Activated naive CD4-positive, alpha-beta T cell treated with anti-CD3 and anti-CD28 coated beads, Interleukin-2, amount 50 U/mL, for 72 hours (primary cell): ENCODE measurements at regions not wholly inside any gene's neighbourhood (a gene's known extent, or its start where the extent isn't known, plus 50 kb on each side); places are given as distances from the start of the nearest gene placed in this dataset.

Experiments used
- ATAC-seq, 2 donors: fragments of 150-1000 bp; cut with Tn5 transposase; 2 replicates each; pipeline ENCODE4 v1.10.0; 2021; ENCODE audit warnings: mild to moderate bottlenecking in 2 of 2, moderate library complexity in 2 of 2
- DNase-seq, 2 donors: peaks; one replicate each; pipeline ENCODE4 v3.0.0; 2021 to 2022; ENCODE audit warnings: low spot score in 2 of 2
- H3K27ac Mint-ChIP-seq, 2 donors: one replicate each; pipeline ENCODE4 v1.8.0; 2022; ENCODE audit warnings: mild to moderate bottlenecking in 2 of 2, mixed read lengths in 2 of 2
- H3K36me3 Mint-ChIP-seq, 2 donors: one replicate each; pipeline ENCODE4 v1.8.0; 2022; ENCODE audit warnings: mixed read lengths in 2 of 2
- H3K9me3 Mint-ChIP-seq, 2 donors: one replicate each; pipeline ENCODE4 v1.8.0; 2022; ENCODE audit warnings: mixed read lengths in 2 of 2

- peaks cover 0 to 2% of the 10 kb centered on the region in 2 donors for H3K9me3 Mint-ChIP-seq
- H3K27ac Mint-ChIP-seq, result no peak overlapping the region
These were observed 156.3 kb upstream of the VEGFC start for GRCh38 chr4:176949029-176949428.

GRCh38 chr4:176953021-176953420, 160.3 kb upstream of the VEGFC start:
- peaks cover 0 to 7% of the 10 kb centered on the region in 2 donors for H3K36me3 Mint-ChIP-seq
- no peak overlapping the region for H3K27ac Mint-ChIP-seq
- ATAC-seq (no peak), DNase-seq (no peak)
- peaks cover 7 to 14% of the 10 kb centered on the region in 2 donors for H3K9me3 Mint-ChIP-seq

More at GRCh38 chr4:176949029-176949428, 156.3 kb upstream of the VEGFC start:
- no peak for ATAC-seq
- H3K36me3 Mint-ChIP-seq, result no peaks in the 10 kb centered on the region
- no peak for DNase-seq

- Mint-ChIP-seq H3K9me3 (peaks cover 11 to 18% of the 10 kb centered on the region in 2 donors), H3K27ac (no peak overlapping the region), H3K36me3 (peaks cover 0 to 7% of the 10 kb centered on the region in 2 donors)
- DNase-seq (no peak), ATAC-seq (no peak)
These were observed 164.8 kb upstream of the VEGFC start for GRCh38 chr4:176957353-176958118.

- no peak for ATAC-seq
- no peak overlapping the region for H3K27ac Mint-ChIP-seq
- H3K9me3 Mint-ChIP-seq, result peaks cover 9 to 11% of the 10 kb centered on the region in 2 donors
- H3K36me3 Mint-ChIP-seq, result peaks cover 0 to 7% of the 10 kb centered on the region in 2 donors
- no peak for DNase-seq
These were observed 167.3 kb upstream of the VEGFC start for GRCh38 chr4:176959980-176960379.

GRCh38 chr4:176963121-176963520, 170.4 kb upstream of the VEGFC start:
- DNase-seq (no peak), ATAC-seq (no peak)
- H3K36me3 Mint-ChIP-seq, result no peaks in the 10 kb centered on the region
- peaks cover 3 to 4% of the 10 kb centered on the region in 2 donors for H3K9me3 Mint-ChIP-seq
- H3K27ac Mint-ChIP-seq, result no peak overlapping the region

- ATAC-seq (no peak), DNase-seq (no peak)
- Mint-ChIP-seq H3K9me3 (peaks cover 3 to 8% of the 10 kb centered on the region in 2 donors), H3K36me3 (no peaks in the 10 kb centered on the region), H3K27ac (no peak overlapping the region)
These were observed 171.5 kb upstream of the VEGFC start for GRCh38 chr4:176964116-176964691.

GRCh38 chr4:176967586-176967985, 174.9 kb upstream of the VEGFC start:
- H3K27ac Mint-ChIP-seq, result no peak overlapping the region
- ATAC-seq (no peak), DNase-seq (no peak)
- peaks cover 0 to 4% of the 10 kb centered on the region in 2 donors for H3K9me3 Mint-ChIP-seq
- H3K36me3 Mint-ChIP-seq, result no peaks in the 10 kb centered on the region

GRCh38 chr4:176968094-176968493, 175.4 kb upstream of the VEGFC start:
- Mint-ChIP-seq H3K9me3 (peaks cover 0 to 4% of the 10 kb centered on the region in 2 donors), H3K27ac (no peak overlapping the region), H3K36me3 (no peaks in the 10 kb centered on the region)
- ATAC-seq (no peak), DNase-seq (no peak)

- ATAC-seq, result no peak
- H3K36me3 Mint-ChIP-seq, result no peaks in the 10 kb centered on the region
- no peak for DNase-seq
- no peak overlapping the region for H3K27ac Mint-ChIP-seq
- peaks cover 0 to 4% of the 10 kb centered on the region in 2 donors for H3K9me3 Mint-ChIP-seq
These were observed 176.3 kb upstream of the VEGFC start for GRCh38 chr4:176969011-176969410.

- peaks cover 0 to 4% of the 10 kb centered on the region in 2 donors for H3K9me3 Mint-ChIP-seq
- ATAC-seq (no peak), DNase-seq (no peak)
- no peak overlapping the region for H3K27ac Mint-ChIP-seq
- H3K36me3 Mint-ChIP-seq, result no peaks in the 10 kb centered on the region
These were observed 178.1 kb upstream of the VEGFC start for GRCh38 chr4:176970853-176971252.

GRCh38 chr4:176971576-176972115, 178.9 kb upstream of the VEGFC start:
- no peaks in the 10 kb centered on the region for H3K36me3 Mint-ChIP-seq
- no peak for DNase-seq
- ATAC-seq, result no peak
- H3K9me3 Mint-ChIP-seq, result peaks cover 0 to 4% of the 10 kb centered on the region in 2 donors
- H3K27ac Mint-ChIP-seq, result no peak overlapping the region

GRCh38 chr4:176979416-176979815, 186.7 kb upstream of the VEGFC start:
- peaks cover 0 to 8% of the 10 kb centered on the region in 2 donors for H3K9me3 Mint-ChIP-seq

GRCh38 chr4:176981074-176981473, 188.4 kb upstream of the VEGFC start:
- DNase-seq, result no peak
- no peak for ATAC-seq

More at GRCh38 chr4:176979416-176979815, 186.7 kb upstream of the VEGFC start:
- Mint-ChIP-seq H3K27ac (no peak overlapping the region), H3K36me3 (peaks cover 0 to 4% of the 10 kb centered on the region in 2 donors)
- ATAC-seq (no peak), DNase-seq (no peak)

GRCh38 chr4:176981551-176981950, 188.8 kb upstream of the VEGFC start:
- no peak for DNase-seq
- H3K36me3 Mint-ChIP-seq, result peaks cover 0 to 4% of the 10 kb centered on the region in 2 donors
- no peak for ATAC-seq
- peaks cover 0 to 8% of the 10 kb centered on the region in 2 donors for H3K9me3 Mint-ChIP-seq
- no peak overlapping the region for H3K27ac Mint-ChIP-seq

More at GRCh38 chr4:176981074-176981473, 188.4 kb upstream of the VEGFC start:
- H3K9me3 Mint-ChIP-seq, result peaks cover 0 to 8% of the 10 kb centered on the region in 2 donors
- H3K27ac Mint-ChIP-seq, result no peak overlapping the region
- H3K36me3 Mint-ChIP-seq, result peaks cover 0 to 4% of the 10 kb centered on the region in 2 donors

GRCh38 chr4:176988226-176988625, 195.5 kb upstream of the VEGFC start:
- Mint-ChIP-seq H3K9me3 (peaks cover 11 to 14% of the 10 kb centered on the region in 2 donors), H3K27ac (peak overlapping the region in 1 of 2 donors; percentile 18), H3K36me3 (no peaks in the 10 kb centered on the region)
- DNase-seq (no peak), ATAC-seq (no peak)

- peaks cover 10 to 19% of the 10 kb centered on the region in 2 donors for H3K9me3 Mint-ChIP-seq
- no peaks in the 10 kb centered on the region for H3K36me3 Mint-ChIP-seq
- H3K27ac Mint-ChIP-seq, result no peak overlapping the region
- DNase-seq (no peak), ATAC-seq (no peak)
These were observed 196.5 kb upstream of the VEGFC start for GRCh38 chr4:176989186-176989585.

GRCh38 chr4:176999935-177000543, 207.3 kb upstream of the VEGFC start:
- DNase-seq, result no peak

More at GRCh38 chr4:176999935-177000543, 207.3 kb upstream of the VEGFC start:
- no peaks in the 10 kb centered on the region for H3K36me3 Mint-ChIP-seq
- ATAC-seq, result no peak
- H3K9me3 Mint-ChIP-seq, result peaks cover 0 to 5% of the 10 kb centered on the region in 2 donors
- H3K27ac Mint-ChIP-seq, result no peak overlapping the region
